Fibroblast of peridontal ligament (primary cell): ENCODE measurements at regions not wholly inside any gene's neighbourhood (a gene's known extent, or its start where the extent isn't known, plus 50 kb on each side); places are given as distances from the start of the nearest gene placed in this dataset.

Source experiments
- DNase-seq: peaks from one replicate; pipeline ENCODE4 v3.0.0-alpha.2; 2010; ENCODE audit errors: extremely low read depth

DNA sequence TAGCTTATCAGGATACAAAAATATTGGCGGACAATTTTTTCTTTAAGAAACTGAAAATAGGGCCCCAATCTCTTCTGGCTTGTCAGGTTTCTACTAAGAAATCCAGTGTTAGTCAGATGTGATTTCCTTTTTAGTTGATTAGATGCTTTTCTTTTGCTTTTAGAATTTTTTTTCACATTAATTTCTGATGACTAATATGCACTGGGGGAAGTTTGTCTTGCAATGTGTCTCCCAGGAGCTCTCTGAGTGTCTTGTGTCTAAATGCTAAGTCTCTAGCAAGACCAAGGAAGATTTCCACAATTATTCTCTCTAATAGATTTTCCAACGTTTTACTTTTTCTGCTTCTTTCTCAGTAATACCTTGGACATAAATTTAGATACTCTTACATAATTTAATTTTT lies 559.8 kb upstream of the TYRP1 start:
- no peak for DNase-seq

DNA sequence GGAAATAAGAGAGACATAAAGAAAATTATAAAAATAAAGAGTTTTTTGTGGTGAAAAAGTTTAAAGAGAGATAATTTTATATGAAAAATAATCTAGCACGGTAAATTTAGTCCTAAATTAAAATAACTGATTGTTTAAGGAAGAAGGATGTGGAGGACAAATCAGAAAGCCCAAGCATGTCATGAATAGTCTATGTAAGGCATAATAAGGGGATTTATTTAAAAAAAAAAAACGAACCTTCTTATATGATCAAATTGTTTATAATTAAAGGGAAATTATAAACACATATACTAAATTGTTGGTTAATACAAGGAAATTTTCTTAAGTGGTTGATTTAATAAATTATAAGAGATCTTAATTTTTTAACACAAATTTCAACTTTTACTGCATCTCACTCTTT lies 551.8 kb upstream of the TYRP1 start:
- no peak for DNase-seq

DNA sequence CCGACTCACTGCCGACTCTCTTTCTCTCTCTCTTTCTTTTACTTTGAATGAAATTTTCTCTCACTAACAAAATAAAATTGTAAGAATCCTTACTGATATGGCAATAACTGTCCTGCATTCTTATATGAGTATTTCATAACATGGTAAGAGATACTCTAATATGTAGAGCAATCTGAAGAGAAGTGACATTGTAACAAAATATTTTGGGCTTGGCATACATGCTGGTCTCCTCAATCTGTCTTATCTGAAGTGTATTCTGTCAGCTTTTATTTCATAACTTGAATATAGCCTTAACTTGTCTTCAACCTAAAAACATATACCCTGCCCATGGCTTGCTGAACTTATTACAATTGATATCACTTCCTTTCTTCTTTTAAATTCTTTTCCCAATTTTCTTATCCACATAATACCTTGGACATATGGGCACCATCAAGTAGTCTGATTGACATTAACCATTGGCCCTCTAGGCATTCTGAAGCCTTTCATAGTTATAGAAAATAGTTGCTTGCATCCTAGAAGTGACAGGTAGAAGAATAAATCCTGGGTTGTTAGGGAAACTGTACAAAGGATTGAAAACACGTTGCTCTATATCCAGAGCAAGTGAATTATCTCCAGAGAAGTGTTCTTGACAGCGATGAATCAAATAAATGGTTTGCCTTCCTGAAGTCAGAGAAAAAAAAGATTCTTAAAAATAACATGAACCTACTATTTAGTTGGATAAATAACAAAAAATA lies 537.6 kb upstream of the TYRP1 start:
- DNase-seq, result no peak

DNA sequence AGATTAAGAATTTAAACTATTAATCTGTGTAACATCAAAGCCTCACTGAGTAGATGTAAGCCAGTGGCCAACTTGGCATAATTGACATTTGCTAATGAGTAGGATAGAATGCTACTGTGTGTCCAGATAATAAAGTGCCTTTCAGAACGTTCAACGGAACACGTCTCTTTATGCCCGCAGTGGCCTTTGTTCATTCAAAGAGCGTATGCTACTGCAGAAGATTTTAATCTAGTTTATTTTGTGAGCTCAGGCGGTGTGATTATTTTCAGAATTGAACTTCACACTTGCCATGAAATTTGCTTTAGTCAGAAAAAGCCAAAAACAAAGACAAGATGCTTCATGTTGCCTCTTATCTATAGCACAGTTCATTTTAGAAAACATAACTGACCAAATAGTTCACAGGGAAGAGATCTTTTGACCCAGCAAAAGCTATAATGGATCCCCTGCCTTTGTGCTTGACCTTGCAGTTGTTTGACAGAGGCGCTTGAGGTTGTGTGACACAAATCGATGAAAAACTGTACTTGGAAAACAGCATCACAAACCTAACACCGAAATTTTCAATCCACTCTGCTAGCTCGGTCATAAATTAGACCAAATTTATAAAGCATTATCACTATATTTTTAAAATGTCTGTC lies 530.9 kb upstream of the TYRP1 start:
- no peak for DNase-seq

DNA sequence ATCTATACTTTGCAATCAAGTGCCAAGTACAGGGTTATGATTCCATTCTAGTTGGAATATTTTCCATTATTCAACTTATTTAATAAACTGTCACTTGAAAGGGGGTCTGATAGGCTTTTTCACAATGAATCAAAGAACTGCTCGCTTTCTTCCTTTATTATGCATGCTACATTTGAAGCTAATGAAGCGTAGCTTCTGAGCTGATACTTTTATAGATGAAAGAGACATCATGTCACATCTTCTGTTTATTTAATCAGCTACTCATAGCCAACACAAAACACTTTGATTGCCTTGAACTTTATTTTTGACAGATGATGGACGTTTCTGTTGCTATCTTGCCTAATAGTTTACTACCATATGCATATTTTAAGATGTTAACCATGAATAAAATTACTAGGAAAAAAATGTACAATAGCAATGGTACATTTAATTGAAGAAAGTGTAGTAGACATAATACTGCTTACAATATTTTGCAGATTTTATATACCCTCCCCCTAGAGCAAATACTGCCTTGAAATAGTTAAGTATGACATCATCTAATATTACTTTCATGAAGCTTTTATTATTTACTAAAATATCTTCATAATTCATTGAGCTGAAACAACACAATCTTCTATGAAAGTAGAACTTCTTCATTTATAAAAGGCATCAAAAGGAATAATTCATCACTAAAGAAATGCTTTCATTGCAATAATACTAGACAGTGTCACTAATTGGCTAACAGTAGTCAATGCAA lies 529.3 kb upstream of the TYRP1 start:
- no peak for DNase-seq

DNA sequence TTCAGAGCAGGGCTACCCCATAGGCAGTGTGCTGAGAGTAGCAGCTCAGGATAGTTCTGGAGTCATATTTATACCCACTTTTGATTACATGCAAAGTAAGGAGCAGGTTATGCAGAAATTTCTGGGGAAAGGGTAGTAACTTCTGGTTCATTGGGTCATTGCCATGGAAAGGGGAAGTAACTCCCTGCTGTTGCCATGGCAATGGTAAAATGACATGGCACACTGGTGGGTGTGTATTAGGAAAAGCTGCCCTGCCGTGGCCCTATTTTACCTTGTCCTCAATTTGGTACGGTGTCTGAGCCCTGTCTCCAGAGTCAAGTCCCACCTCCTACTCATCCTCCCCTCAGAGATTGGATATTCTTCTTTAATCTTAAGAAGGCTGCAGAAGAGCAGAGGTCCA lies 526.7 kb upstream of the TYRP1 start:
- DNase-seq, result no peak

DNA sequence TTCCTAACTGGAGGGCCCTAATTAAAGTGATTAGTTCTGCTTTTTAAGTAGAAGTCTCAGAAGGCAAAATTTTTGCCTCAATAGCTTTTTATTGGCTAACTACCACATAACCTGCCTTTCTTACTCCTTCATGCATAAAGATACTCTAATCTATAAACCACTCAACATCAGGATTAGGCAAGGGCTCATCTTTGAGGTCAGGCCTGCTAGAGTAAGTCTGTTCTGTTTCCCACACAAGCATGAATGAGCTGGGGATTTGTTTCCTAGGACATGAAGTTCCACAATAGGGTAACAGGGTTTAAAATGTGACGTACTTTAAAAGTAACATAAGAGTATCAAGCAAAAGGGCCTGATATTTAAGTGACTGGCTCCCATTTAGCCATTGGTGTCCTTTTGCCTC lies 522.7 kb upstream of the TYRP1 start:
- DNase-seq, result no peak

DNA sequence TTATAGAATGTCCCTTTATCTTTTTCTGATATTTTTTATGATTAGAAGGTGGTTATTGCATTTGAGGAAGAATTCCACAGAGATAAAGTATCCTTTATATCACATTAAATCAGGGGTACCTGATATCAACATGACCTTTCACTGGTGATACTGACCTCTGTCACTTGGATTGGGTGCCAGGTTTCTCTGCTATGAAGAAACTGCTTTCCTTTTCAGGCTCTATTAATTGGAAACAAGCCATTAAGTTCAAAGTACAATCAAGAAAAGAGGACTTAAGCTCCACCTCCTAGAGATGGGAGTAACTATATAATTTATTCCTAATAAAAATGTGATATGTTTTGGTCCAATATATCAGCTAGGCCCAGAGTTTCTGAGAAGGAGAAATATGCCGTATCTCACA lies 514.6 kb upstream of the TYRP1 start:
- DNase-seq, result no peak

DNA sequence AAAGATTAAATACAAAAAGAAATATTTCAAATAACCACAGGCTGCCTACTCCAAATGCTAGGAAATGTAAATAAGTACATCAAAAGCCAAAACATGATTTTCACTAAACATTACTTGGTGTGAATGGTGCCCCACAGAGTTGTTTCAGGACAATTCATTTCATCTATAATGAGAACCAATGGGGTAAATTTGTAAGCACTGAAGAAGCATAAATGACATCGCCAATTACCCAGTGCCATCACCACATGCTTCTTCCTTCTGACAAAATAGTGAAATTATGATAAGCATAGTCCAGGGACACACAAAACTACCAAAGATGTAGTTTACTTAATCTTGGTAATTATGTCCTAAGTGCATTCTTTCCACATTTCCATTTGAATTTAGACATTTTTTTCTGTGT lies 510.4 kb upstream of the TYRP1 start:
- no peak for DNase-seq

DNA sequence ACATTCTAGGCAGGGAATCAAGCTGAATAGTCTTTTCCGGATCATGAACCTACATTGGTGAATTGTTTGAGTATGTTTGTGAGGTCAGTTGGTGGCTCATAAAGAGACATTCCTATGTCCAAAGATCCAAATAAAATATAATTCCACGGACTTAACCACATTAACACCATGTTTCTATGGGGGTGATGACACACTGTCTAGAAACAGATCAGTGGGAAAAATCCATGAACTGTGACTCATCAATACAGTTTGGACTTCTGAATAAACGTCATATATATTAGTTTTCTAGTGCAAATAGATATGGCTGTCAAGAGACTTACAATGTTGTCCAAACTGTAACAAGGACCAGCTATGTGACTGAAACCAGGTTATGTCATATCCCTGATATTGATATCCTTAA lies 509.9 kb upstream of the TYRP1 start:
- no peak for DNase-seq

DNA sequence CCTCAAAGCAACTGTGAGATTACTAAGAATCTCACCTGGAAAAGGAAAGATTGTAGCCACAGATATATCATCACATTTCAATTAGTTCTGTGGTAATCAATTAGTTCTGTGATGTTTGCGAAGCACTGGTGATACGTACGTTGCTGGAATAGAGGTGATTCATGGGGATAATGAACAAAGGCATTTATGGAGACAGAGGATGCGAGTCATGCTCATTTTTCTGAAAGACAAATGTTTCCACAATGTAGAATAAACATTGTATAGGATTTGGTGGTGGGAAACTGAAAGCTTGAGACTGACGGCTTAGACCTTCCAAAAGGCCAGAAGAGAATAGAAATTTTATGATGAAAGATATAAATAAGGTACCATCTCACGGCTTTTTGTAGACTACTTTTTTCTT lies 507.3 kb upstream of the TYRP1 start:
- no peak for DNase-seq

DNA sequence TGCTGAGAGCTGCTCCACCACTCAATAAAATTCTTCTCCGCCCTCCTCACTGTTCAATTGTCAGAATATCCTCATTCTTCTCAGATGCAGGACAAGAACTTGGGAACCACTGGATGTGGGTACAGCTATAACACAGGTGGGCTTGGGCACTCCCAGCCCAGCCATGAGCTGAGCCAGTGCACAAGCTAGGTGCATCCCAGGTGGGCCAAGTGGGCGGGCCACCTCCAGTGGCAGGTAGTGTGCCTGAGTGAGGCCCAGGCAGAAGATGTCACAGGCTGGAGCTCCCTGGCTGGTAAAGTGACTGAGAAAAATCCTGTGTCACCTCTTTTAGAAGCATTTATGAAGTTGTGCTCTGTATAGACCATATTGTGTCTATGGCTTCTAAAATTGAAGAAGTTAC lies 501.6 kb upstream of the TYRP1 start:
- no peak for DNase-seq

DNA sequence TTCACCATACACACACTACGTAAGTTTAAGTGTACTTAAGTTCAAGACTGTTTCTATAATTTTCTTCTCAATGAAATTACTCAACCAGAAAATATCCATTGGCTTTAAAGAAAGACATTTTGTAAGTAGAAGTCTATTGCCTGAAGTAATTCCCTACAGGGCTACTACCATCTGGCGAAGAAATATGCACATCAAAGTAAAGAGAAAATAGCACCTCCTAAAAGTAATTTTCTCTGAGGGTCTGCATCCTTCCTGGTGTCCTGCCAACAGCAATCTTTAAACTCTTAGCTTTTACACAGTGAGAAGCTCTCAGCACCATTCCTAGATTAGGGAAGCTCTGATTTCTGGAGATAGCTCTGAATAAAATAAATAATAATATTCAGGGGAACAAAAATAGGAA lies 498.5 kb upstream of the TYRP1 start:
- DNase-seq, result no peak

DNA sequence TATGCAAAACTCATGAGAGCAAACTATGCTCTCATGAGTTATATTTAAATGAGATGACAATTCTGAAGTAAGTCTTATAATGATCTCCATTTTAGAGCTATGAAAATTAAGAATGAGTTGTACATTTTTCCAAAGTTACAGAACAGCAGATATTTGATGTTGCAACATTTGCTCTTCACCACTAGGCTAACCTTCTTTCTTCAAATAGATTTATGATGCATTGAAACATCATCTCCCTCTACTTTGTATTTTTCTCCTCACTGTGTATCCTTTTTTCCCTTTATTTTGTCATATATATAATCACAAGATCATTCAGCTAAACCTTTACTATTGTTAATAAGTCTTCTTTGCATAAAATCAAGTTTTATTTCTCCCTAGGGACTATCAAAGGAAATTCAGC lies 497.7 kb upstream of the TYRP1 start:
- DNase-seq, result no peak

DNA sequence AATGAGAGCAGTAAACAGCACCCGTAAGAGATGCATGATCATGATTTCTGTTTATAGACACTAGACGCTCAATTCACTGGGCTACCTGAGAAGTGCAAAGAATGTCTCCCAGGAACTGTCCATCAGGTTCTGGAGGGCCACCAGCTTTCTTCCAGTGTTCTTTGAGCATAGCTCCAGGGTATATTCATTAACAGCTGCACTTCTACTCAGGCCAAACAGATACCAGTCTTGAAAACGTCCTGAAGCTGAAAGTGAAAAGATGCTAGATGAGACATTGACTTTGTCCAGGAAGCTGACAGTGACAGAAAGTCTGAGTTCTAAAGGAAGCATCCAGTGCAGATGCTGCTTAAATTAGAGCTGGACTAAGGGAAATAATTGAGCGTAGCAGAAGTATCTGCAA lies 488.7 kb upstream of the TYRP1 start:
- no peak for DNase-seq

DNA sequence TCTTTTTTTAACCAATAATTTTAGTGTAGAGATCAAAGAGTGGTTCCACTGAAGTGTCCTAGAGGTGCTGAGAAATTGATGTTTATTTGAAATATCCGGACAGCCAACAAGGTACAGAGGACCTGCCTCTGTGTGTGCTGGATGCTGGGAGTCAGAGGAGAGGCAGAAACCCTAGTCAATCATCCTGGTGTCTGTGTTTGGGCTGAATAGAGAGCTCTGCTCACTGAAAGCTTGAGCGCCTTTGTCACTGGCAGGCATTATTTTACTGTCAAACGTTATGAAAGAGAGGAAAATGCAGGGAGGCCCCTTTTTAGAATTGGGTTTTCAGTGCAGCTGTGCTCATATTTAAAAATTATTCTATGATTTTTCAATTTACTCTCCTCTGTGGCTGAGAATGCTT lies 480.3 kb upstream of the TYRP1 start:
- DNase-seq, result no peak

DNA sequence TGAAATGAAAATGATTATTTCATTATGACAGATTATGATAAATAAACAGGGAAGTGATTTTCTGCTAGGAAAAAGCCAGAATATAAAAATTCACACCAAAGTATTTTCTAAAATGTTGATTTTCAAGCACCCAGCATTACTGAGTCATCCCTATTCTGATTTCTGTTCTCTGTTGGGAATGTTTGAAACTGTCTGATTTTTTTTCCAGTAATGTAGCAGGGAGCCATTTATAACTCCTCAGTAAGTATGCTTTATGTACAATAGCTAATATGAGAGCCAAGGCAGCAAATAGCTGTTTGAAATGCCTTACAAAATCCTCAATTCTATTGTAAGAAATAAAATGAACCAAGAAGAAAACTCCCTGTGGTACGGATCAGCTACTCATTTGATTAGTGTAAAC lies 471.7 kb upstream of the TYRP1 start:
- DNase-seq, result no peak

DNA sequence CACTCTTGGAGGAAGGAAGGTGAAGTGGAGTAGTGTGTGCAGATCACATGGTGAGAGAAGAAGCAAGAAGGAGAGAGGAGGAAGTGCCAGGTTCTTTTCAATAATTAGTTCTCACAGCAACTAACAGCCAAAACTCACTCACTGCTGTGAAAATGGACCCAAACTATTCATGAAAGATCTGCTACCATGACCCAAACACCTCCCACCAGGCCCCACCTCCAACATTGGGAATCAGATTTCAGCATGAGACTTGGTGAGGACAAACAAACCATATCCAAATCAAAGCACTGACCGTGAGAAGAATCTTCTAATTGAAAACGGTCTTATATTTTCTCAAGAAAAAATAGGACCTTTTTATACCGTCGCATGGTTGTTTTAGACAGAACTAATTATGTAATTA lies 468.7 kb upstream of the TYRP1 start:
- no peak for DNase-seq

DNA sequence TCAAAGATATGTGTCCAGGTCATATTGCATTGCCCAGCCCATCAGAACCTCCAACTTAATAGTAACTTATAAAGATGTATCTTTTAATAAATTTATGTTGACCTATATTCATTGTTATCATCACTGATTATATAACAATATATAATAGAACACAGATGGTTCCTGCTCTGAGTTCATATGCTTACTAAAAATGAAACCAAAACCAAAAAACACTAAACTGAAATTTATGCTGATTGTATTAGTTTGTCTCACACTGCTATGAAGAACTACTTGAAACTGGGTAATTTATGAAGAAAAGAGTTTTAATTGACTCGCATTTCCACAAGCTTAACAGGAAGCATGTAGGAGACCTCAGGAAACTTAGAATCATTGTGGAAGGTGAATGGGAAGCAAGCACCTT lies 462.5 kb upstream of the TYRP1 start:
- DNase-seq, result no peak

DNA sequence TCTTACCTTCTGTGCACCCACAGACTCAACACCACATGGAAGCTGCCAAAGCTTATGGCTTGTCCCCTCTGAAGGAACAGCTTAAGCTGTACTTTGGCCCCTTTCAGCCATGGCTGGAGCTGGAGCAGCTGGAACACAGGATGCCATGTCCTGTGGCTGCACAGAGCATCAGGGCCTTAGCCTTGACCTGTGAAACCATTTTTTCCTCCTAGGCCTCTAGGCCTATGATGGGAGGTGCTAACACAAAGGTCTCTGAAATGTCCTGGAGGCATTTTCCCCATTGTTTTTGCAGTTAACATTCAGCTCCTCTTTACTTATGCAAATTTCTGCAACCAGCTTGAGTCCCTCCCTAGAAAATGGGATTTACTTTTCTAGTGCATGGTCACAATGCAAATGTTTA lies 461.4 kb upstream of the TYRP1 start:
- DNase-seq, result no peak

DNA sequence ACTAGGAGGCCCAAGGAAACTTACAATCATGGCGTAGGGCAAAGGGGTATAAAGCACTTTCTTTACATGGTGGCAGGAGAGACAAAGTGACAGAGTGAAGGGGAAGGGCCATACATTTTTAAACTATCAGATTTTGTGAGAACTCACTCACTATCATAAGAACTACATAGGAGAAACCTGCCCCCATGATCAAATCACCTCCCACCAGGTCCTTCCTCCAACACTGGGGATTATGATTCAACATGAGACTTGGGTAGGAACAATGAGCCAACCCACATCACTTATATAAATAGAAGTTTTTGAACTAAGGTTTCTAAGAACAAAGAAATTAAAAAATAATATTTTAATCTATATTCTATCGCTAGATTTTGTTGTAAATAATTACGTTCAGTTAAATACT lies 460.3 kb upstream of the TYRP1 start:
- no peak for DNase-seq

DNA sequence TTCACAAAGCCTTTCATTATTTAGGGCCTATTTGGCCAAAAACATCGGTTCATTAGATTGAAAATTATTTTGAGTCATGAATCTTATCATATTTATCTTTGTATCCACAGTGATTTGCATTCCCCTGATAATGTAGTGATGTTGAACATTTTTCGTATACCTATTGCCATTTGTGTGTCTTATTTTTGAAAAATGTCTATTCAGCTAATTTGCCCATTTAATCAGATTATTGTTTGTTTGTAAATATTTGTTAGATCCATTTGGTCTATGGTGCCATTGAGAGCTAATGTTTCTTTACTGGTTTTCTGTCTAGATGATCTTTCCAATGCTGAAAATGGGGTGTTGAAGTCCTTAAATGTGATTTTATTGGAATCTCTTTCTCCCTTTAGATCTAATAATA lies 439.2 kb upstream of the TYRP1 start:
- DNase-seq, result no peak

DNA sequence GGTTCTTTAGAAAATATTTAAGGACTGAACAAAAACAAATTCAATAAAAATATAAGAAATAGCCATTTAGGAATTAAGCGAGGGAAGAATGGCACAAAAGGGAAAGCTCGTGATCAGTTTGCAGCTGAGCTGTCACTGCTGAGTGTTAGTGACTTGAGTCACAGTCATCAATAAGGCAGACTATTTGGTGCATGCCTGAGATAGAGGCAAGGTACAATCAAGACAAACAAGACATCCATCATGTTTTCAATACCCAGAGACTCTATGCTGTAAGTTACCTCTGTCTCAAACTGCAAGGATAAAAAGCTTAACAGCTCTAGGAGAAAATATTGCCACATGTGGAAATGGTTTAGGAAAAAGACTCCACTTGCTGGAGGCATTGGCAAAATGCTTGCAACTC lies 426.4 kb upstream of the TYRP1 start:
- no peak for DNase-seq
